ENCODE measurements at regions not wholly inside any gene's neighbourhood (a gene's known extent, or its start where the extent isn't known, plus 50 kb on each side); places are given as distances from the start of the nearest gene placed in this dataset.
"Not testable (repeated sequence)": the region's sequence is repeated elsewhere in the genome, so short reads cannot be mapped to it uniquely, and the experiment has no call there.

GRCh38 chr7:68250143-68250542 lies 1253.5 kb downstream of the TYW1 start:
- Histone ChIP-seq H3K27me3 (no peaks in the 10 kb centered on the region), H3K27ac (no peak overlapping the region), H3K9me3 (peaks cover 0 to 6% (median 0%) of the 10 kb centered on the region in 4 donors), H3K36me3 (no peaks in the 10 kb centered on the region), H3K4me1 (no peaks in the 10 kb centered on the region), H3K4me3 (no peak overlapping the region)
- TF ChIP-seq POLR2AphosphoS5 (IDR thresholded peaks at IDR 0.05) (no peak), CTCF (IDR thresholded peaks at IDR 0.05) (no peak), EP300 (IDR thresholded peaks at IDR 0.05) (no peak), POLR2A (IDR thresholded peaks at IDR 0.05) (no peak)
- WGBS, 5 donors = 85 to 100% (median 90%) methylated on average over 3 to 4 of the region's 4 CpGs
- intact Hi-C loops (cut with DNase I; ENCODE audit: low total_unique reads) = no loop called here
- DNase-seq = no peak

GRCh38 chr7:68254815-68255214 lies 1258.2 kb downstream of the TYW1 start:
- H3K4me3 ChIP-seq; H3K27ac ChIP-seq; DNase-seq; intact Hi-C loops (cut with DNase I; ENCODE audit: low total_unique reads); H3K4me1 ChIP-seq; H3K27me3 ChIP-seq; H3K36me3 ChIP-seq; H3K9me3 ChIP-seq: not testable (repeated sequence)
- WGBS, 5 donors = 84 to 100% (median 90%) methylated on average over 1 of the region's 1 CpG

GRCh38 chr7:68256295-68256694 lies 1259.7 kb downstream of the TYW1 start:
- H3K4me3 ChIP-seq = no peak overlapping the region
- DNase-seq = no peak
- WGBS, 5 donors = 87 to 97% (median 93%) methylated on average over 2 of the region's 2 CpGs
- H3K4me1 ChIP-seq = no peaks in the 10 kb centered on the region
- no peak for TF ChIP-seq CTCF (IDR thresholded peaks at IDR 0.05)
- TF ChIP-seq EP300 (IDR thresholded peaks at IDR 0.05) = no peak
- no peak for TF ChIP-seq POLR2A (IDR thresholded peaks at IDR 0.05)
- no peak for TF ChIP-seq POLR2AphosphoS5 (IDR thresholded peaks at IDR 0.05)
- no peaks in the 10 kb centered on the region for H3K27me3 ChIP-seq
- H3K9me3 ChIP-seq = peaks cover 0 to 6% (median 0%) of the 10 kb centered on the region in 4 donors
- intact Hi-C loops (cut with DNase I; ENCODE audit: low total_unique reads) = no loop called here
- no peak overlapping the region for H3K27ac ChIP-seq
- no peaks in the 10 kb centered on the region for H3K36me3 ChIP-seq

- no peaks in the 10 kb centered on the region for H3K27me3 ChIP-seq
- H3K36me3 ChIP-seq = no peaks in the 10 kb centered on the region
- peak in 1 of 2 donors; percentile 9 for DNase-seq
- TF ChIP-seq POLR2A (IDR thresholded peaks at IDR 0.05) (no peak), EP300 (IDR thresholded peaks at IDR 0.05) (no peak), CTCF (IDR thresholded peaks at IDR 0.05) (no peak), POLR2AphosphoS5 (IDR thresholded peaks at IDR 0.05) (no peak)
- intact Hi-C loops (cut with DNase I; ENCODE audit: low total_unique reads) = no loop called here
- 58 to 74% (median 70%) methylated on average over 8 of the region's 8 CpGs for WGBS, 5 donors
- no peaks in the 10 kb centered on the region for H3K9me3 ChIP-seq
- H3K4me3 ChIP-seq = no peak overlapping the region
- H3K27ac ChIP-seq = no peak overlapping the region
- no peaks in the 10 kb centered on the region for H3K4me1 ChIP-seq
These were observed 1262.0 kb downstream of the TYW1 start for GRCh38 chr7:68258609-68259008.

GRCh38 chr7:68265258-68265657 lies 1268.6 kb downstream of the TYW1 start:
- TF ChIP-seq POLR2A (IDR thresholded peaks at IDR 0.05) = no peak
- no peak for TF ChIP-seq EP300 (IDR thresholded peaks at IDR 0.05)
- no peak for TF ChIP-seq POLR2AphosphoS5 (IDR thresholded peaks at IDR 0.05)
- TF ChIP-seq CTCF (IDR thresholded peaks at IDR 0.05) = no peak
- 45 to 58% (median 46%) methylated on average over 2 to 3 of the region's 3 CpGs for WGBS, 5 donors
- H3K9me3 ChIP-seq = peaks cover 19 to 39% (median 31%) of the 10 kb centered on the region in 4 donors

More at GRCh38 chr7:68265258-68265657, 1268.6 kb downstream of the TYW1 start:
- no peaks in the 10 kb centered on the region for H3K4me1 ChIP-seq
- H3K27ac ChIP-seq = no peak overlapping the region
- H3K27me3 ChIP-seq = no peaks in the 10 kb centered on the region
- no peaks in the 10 kb centered on the region for H3K36me3 ChIP-seq
- H3K4me3 ChIP-seq = no peak overlapping the region
- intact Hi-C loops (cut with DNase I; ENCODE audit: low total_unique reads) = no loop called here
- DNase-seq = no peak
